ENCODE measurements at regions not wholly inside any gene's neighbourhood (a gene's known extent, or its start where the extent isn't known, plus 50 kb on each side); places are given as distances from the start of the nearest gene placed in this dataset.
"Not testable (repeated sequence)": the region's sequence is repeated elsewhere in the genome, so short reads cannot be mapped to it uniquely, and the experiment has no call there.

DNA sequence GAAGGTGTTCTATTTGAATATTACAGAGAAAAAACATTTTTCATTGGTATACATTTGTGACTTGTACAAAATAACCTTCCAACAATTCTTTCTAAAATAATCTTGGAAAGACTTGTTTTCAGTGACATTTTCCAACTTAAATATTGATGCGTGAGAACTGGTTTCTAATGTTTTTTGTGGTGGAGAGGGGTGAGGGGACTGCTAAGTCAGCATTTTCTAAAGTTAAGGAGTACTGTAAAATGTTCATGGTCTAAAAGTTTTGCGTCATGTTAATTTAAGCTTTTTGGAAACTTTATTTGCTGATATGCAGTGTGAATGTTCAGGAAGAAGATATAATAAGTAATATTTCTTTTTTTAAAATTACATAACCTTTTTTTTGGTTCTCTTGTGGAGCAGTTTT, 229.3 kb downstream of the MAGEB5 start:
- intact Hi-C loops (cut with micrococcal nuclease): no loop called here
- Histone ChIP-seq H3K27me3 (ENCODE audit: low read depth) (no peaks in the 10 kb centered on the region), H3K9me3 (replicated peaks) (no peaks in the 10 kb centered on the region), H3K4me3 (no peak overlapping the region), H3K27ac (replicated peaks) (no peak overlapping the region), H3K36me3 (no peaks in the 10 kb centered on the region), H3K4me1 (no peaks in the 10 kb centered on the region)
- TF ChIP-seq, protein P1, sequence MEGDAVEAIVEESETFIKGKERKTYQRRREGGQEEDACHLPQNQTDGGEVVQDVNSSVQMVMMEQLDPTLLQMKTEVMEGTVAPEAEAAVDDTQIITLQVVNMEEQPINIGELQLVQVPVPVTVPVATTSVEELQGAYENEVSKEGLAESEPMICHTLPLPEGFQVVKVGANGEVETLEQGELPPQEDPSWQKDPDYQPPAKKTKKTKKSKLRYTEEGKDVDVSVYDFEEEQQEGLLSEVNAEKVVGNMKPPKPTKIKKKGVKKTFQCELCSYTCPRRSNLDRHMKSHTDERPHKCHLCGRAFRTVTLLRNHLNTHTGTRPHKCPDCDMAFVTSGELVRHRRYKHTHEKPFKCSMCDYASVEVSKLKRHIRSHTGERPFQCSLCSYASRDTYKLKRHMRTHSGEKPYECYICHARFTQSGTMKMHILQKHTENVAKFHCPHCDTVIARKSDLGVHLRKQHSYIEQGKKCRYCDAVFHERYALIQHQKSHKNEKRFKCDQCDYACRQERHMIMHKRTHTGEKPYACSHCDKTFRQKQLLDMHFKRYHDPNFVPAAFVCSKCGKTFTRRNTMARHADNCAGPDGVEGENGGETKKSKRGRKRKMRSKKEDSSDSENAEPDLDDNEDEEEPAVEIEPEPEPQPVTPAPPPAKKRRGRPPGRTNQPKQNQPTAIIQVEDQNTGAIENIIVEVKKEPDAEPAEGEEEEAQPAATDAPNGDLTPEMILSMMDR (IDR thresholded peaks at IDR 0.05; ENCODE audit: borderline replicate concordance): no peak
- DNase-seq: no peak

DNA sequence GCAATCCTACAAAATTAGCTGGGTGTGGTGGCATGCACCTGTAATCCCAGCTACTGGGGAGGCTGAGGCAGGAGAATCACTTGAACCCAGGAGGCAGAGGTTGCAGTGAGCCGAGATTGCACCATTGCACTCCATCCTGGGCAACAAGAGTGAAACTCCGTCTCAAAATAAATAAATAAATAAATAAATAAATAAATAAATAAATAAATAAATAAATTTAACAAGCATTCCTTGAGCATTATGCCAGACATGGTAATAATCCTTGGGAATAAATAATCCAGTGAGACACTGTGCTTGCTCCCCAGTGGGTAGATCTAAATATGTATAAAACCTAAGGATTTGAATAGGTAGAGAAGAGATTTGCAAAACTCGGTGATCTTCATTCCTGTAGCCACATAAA, 228.4 kb downstream of the MAGEB5 start:
- H3K4me1 ChIP-seq; H3K36me3 ChIP-seq; DNase-seq; H3K27ac ChIP-seq (replicated peaks); H3K27me3 ChIP-seq (ENCODE audit: low read depth); intact Hi-C loops (cut with micrococcal nuclease); H3K9me3 ChIP-seq (replicated peaks); H3K4me3 ChIP-seq: not testable (repeated sequence)

DNA sequence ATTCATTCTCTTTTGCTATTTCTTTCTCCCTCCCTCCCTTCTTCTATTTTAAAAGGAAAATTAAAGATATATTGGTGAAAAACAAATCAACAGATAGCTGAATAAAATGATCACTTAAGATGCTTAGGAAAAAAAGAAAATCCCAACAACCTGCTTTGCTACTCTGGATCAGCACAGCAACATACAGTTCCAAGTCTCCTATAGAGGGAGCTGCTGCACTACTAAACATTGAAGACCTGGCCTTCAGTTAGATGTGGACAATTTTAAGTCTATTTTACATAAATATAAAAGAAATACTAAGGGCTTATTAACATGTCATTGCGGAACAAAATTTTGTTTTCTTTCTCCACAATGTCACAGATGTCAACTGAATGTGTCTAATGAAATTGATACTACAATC, 226.4 kb downstream of the MAGEB5 start:
- no peak for DNase-seq
- intact Hi-C loops (cut with micrococcal nuclease): no loop called here
- no peaks in the 10 kb centered on the region for H3K27me3 ChIP-seq (ENCODE audit: low read depth)
- no peaks in the 10 kb centered on the region for H3K9me3 ChIP-seq (replicated peaks)
- TF ChIP-seq, protein P1 (IDR thresholded peaks at IDR 0.05; ENCODE audit: borderline replicate concordance): peak; percentile 43
- H3K36me3 ChIP-seq: no peaks in the 10 kb centered on the region
- H3K27ac ChIP-seq (replicated peaks): no peak overlapping the region
- H3K4me1 ChIP-seq: no peaks in the 10 kb centered on the region
- no peak overlapping the region for H3K4me3 ChIP-seq

DNA sequence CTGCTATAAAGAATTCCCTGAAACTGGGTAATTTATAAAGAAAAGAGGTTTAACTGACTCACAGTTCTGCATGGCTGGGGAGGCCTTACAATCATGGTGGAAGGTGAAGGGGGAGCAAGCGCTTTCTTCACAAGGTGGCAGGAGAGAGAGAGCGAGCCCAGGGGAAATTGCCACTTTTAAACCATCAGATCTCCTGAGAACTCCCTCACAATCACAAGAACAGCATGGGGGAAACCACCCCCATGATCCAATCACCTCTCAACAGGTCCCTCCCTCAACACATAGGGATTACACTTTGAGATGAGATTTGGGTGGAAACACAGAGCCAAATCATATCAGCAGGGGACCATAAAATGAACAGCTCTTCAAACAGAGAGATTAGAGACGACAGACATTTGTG, 198.6 kb downstream of the MAGEB5 start:
- H3K4me1 ChIP-seq: no peaks in the 10 kb centered on the region
- no peak for DNase-seq
- TF ChIP-seq, protein P1 (IDR thresholded peaks at IDR 0.05; ENCODE audit: borderline replicate concordance): no peak
- H3K36me3 ChIP-seq: no peaks in the 10 kb centered on the region
- H3K9me3 ChIP-seq (replicated peaks): no peaks in the 10 kb centered on the region
- H3K27me3 ChIP-seq (ENCODE audit: low read depth): no peaks in the 10 kb centered on the region
- H3K4me3 ChIP-seq: no peak overlapping the region
- H3K27ac ChIP-seq (replicated peaks): no peak overlapping the region
- intact Hi-C loops (cut with micrococcal nuclease): no loop called here

DNA sequence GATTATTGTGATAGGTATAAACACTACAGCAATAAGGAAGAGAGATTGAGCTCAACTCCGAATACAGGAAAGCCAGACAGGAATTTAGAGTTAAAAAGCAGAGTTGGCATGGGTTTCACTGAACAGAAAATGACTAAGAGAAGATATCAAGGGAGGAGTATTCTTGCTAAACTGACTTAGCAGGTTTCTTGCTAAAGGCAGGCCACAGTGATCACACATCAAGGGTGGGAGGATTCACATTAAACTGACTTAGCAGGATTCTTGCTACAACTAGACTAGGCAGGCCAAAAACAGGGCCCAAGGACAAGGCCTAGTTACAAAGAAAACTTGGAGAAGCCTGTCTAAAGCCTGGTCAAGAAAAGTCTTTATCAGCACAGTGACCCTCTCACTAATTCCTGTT, 195.1 kb downstream of the MAGEB5 start:
- TF ChIP-seq, protein P1 (IDR thresholded peaks at IDR 0.05; ENCODE audit: borderline replicate concordance): no peak
- Histone ChIP-seq H3K27me3 (ENCODE audit: low read depth) (no peaks in the 10 kb centered on the region), H3K9me3 (replicated peaks) (no peaks in the 10 kb centered on the region), H3K4me3 (no peak overlapping the region), H3K36me3 (no peaks in the 10 kb centered on the region), H3K27ac (replicated peaks) (no peak overlapping the region), H3K4me1 (no peaks in the 10 kb centered on the region)
- no peak for DNase-seq
- intact Hi-C loops (cut with micrococcal nuclease): no loop called here

DNA sequence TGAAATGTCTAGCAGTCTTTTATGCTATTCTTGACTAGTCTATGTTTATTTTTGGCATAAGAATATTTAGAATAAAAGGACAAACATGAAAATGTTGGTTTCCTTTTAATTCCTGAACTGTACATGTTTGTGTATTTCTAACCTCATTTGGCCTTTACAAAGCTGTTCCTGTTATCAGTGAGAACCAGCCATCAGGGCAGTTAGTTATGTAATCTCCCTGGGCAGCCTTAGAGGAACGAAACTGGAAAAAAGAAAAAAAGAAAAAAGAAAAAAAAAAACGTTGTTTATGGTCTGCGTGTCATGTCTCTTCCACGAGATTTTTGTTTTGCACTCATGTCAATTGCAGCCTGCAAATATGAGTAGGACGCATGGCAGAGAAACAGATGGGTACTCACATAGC, 193.7 kb downstream of the MAGEB5 start:
- Histone ChIP-seq H3K4me1 (no peaks in the 10 kb centered on the region), H3K36me3 (no peaks in the 10 kb centered on the region), H3K4me3 (no peak overlapping the region), H3K27me3 (ENCODE audit: low read depth) (no peaks in the 10 kb centered on the region), H3K27ac (replicated peaks) (no peak overlapping the region), H3K9me3 (replicated peaks) (no peaks in the 10 kb centered on the region)
- no peak for DNase-seq
- intact Hi-C loops (cut with micrococcal nuclease): no loop called here
- TF ChIP-seq, protein P1 (IDR thresholded peaks at IDR 0.05; ENCODE audit: borderline replicate concordance): no peak

Measured in left ventricle myocardium inferior (tissue), 1 donor.